SK-N-MC (cell line): ENCODE measurements at regions not wholly inside any gene's neighbourhood (a gene's known extent, or its start where the extent isn't known, plus 50 kb on each side); places are given as distances from the start of the nearest gene placed in this dataset.

ENCODE experiments used
- EZH2 ChIP-seq: fragments of 200-600 bp; sonication (generic); IDR thresholded peaks from one replicate; pipeline ENCODE4 v1.6.1; 2017; ENCODE audit warnings: antibody characterized with exemption
- POLR2AphosphoS5 ChIP-seq: IDR thresholded peaks from 2 replicates; pipeline ENCODE4 v1.6.1; 2012; ENCODE audit warnings: mild to moderate bottlenecking, low read depth, low read length, borderline replicate concordance

GRCh38 chr10:130430852-130431704, 294.9 kb downstream of the GLRX3 start:
- TF ChIP-seq POLR2AphosphoS5 (no peak), EZH2 (no peak)
